CD4-positive, CD25-positive, alpha-beta regulatory T cell (primary cell): ENCODE measurements at regions not wholly inside any gene's neighbourhood (a gene's known extent, or its start where the extent isn't known, plus 50 kb on each side); places are given as distances from the start of the nearest gene placed in this dataset.
A peak's percentile ranks its signal among the peaks of the same experiment; 100 is the strongest.

Source experiments
- ATAC-seq, 2 donors: fragments of 150-1000 bp; cut with Tn5 transposase; one replicate each; pipeline ENCODE4 v1.10.0; 2021; ENCODE audit warnings: low read depth in 2 of 2, moderate number of reproducible peaks in 2 of 2, moderate library complexity in 1 of 2
- DNase-seq, 3 donors: peaks; one replicate each; pipeline versions ENCODE4 v3.0.0 to v3.0.0-alpha.2; 2012 to 2022; ENCODE audit warnings: mixed read lengths in 1 of 3
- H3K27ac ChIP-seq: one replicate; pipeline ENCODE4 v1.7.0; 2013; ENCODE audit warnings: mild to moderate bottlenecking, low read length; ENCODE audit not compliant: insufficient read depth, poor library complexity, severe bottlenecking
- H3K27me3 ChIP-seq: one replicate; pipeline ENCODE4 v1.7.0; 2013; ENCODE audit warnings: low read length; ENCODE audit not compliant: control insufficient read depth, insufficient read depth
- H3K36me3 ChIP-seq: one replicate; pipeline ENCODE4 v1.7.0; 2013; ENCODE audit warnings: mild to moderate bottlenecking, low read length, moderate library complexity; ENCODE audit not compliant: control insufficient read depth, insufficient read depth
- H3K4me1 ChIP-seq: 2 replicates; pipeline ENCODE4 v1.7.0; 2013; ENCODE audit warnings: mild to moderate bottlenecking, low read length; ENCODE audit not compliant: insufficient read depth, control insufficient read depth, poor library complexity, severe bottlenecking
- H3K4me3 ChIP-seq: one replicate; pipeline ENCODE4 v1.7.0; 2013; ENCODE audit warnings: low read depth, mild to moderate bottlenecking, low read length, moderate library complexity
- H3K9me3 ChIP-seq, 2 experiments: 1 replicate in 1 of 2; 2 replicates in 1 of 2; pipeline ENCODE4 v1.7.0; 2013; ENCODE audit warnings: low read length in 2 of 2, mild to moderate bottlenecking in 1 of 2, moderate library complexity in 1 of 2; ENCODE audit not compliant: control insufficient read depth in 2 of 2
- H3K27ac Mint-ChIP-seq, 3 donors: one replicate each; pipeline ENCODE4 v1.8.0; 2020 to 2022; ENCODE audit warnings: mild to moderate bottlenecking in 3 of 3, mixed read lengths in 3 of 3, moderate library complexity in 2 of 3
- H3K27me3 Mint-ChIP-seq: one replicate; pipeline ENCODE4 v1.8.0; 2022; ENCODE audit warnings: mild to moderate bottlenecking, mixed read lengths
- H3K36me3 Mint-ChIP-seq: one replicate; pipeline ENCODE4 v1.8.0; 2020; ENCODE audit warnings: mixed read lengths
- H3K4me1 Mint-ChIP-seq, 4 donors: one replicate each; pipeline ENCODE4 v1.8.0; 2020 to 2022; ENCODE audit warnings: mixed read lengths in 4 of 4, mild to moderate bottlenecking in 1 of 4
- H3K4me3 Mint-ChIP-seq, 4 donors: one replicate each; pipeline ENCODE4 v1.8.0; 2020 to 2022; ENCODE audit warnings: mild to moderate bottlenecking in 4 of 4, mixed read lengths in 4 of 4, moderate library complexity in 3 of 4
- H3K9me3 Mint-ChIP-seq, 7 donors: one replicate each; pipeline ENCODE4 v1.8.0; 2020 to 2022; ENCODE audit warnings: mixed read lengths in 7 of 7, mild to moderate bottlenecking in 3 of 7, moderate library complexity in 2 of 7

DNA sequence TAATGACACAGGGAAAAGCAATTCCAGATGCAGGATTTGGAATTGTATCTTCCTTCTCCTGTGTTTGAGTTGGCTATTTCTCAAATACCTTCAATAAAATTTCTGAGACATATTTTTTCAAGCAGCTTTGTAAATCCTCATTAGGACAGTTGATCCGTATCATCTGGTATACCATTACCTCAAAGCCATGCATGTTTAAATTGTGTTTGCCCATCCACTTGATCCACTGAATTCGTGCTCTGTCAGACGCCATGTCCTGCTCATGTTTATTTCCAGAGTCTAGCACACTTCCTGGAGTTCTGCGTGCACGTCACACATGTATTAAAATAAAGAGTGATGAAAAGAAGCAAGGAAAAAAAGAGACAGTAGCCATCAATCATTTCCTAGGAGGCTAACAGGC, 141.8 kb upstream of the CDC14C start:
- H3K4me1 ChIP-seq = no peaks in the 10 kb centered on the region
- Mint-ChIP-seq H3K4me1 (peaks cover 0 to 2% (median 0%) of the 10 kb centered on the region in 4 donors), H3K27ac (no peak overlapping the region), H3K4me3 (no peak overlapping the region), H3K36me3 (peaks cover 2% of the 10 kb centered on the region), H3K9me3 (peaks cover 0 to 13% (median 6%) of the 10 kb centered on the region in 7 donors), H3K27me3 (no peaks in the 10 kb centered on the region)
- peaks cover 0 to 2% of the 10 kb centered on the region in 2 experiments for H3K9me3 ChIP-seq
- H3K27me3 ChIP-seq = no peaks in the 10 kb centered on the region
- no peak for DNase-seq
- no peak overlapping the region for H3K27ac ChIP-seq
- H3K4me3 ChIP-seq = no peak overlapping the region
- no peak for ATAC-seq
- no peaks in the 10 kb centered on the region for H3K36me3 ChIP-seq

DNA sequence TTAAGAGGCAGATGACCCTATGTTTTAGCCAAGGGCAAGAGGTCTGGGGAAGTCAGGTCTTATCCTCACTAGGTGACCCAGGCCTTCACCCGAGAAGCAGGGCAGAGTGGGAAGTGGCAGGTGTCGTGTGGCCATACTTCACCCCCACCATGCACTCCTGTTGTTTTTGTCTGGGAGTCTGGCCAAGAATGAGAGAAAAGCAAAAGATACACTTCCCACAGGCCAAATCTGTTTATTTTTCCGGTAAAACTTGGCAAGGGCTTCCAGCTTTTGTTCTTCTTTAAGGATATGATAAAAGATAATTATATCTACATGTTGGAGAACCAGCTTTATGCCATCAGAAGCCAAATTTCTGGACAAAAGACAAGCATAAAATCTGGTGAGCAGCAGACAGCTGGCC, 137.4 kb upstream of the CDC14C start:
- H3K9me3 ChIP-seq = peaks cover 0 to 2% of the 10 kb centered on the region in 2 experiments
- H3K27me3 ChIP-seq = no peaks in the 10 kb centered on the region
- H3K36me3 ChIP-seq = no peaks in the 10 kb centered on the region
- ATAC-seq = no peak
- peaks cover 2% of the 10 kb centered on the region for H3K36me3 Mint-ChIP-seq
- no peak overlapping the region for H3K4me3 Mint-ChIP-seq
- H3K4me1 Mint-ChIP-seq = peaks cover 0 to 2% (median 0%) of the 10 kb centered on the region in 4 donors
- no peak overlapping the region for H3K27ac Mint-ChIP-seq
- H3K4me3 ChIP-seq = no peak overlapping the region
- peaks cover 0 to 13% (median 3%) of the 10 kb centered on the region in 7 donors for H3K9me3 Mint-ChIP-seq
- H3K27ac ChIP-seq = no peak overlapping the region
- DNase-seq = no peak
- H3K4me1 ChIP-seq = no peaks in the 10 kb centered on the region
- no peaks in the 10 kb centered on the region for H3K27me3 Mint-ChIP-seq

DNA sequence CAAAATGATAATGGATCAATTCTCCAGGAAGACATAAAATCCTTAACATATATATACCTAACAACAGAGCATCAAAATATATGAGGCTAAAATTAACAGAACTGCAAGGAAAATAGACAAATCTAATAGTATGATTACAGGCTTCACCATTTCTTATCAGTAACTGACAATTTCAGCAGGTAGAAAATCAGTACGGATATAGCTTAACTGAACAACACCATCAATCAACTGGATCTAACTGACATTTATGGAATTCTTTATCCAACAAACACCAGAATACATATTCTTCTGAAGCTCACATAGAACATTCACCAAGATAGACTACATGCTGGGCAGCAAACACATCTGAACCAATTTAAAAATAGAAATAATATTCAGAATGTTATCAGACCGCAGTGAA, 121.1 kb upstream of the CDC14C start:
- Mint-ChIP-seq H3K4me1 (no peaks in the 10 kb centered on the region), H3K27me3 (no peaks in the 10 kb centered on the region), H3K36me3 (no peaks in the 10 kb centered on the region), H3K4me3 (no peak overlapping the region), H3K9me3 (peaks cover 0 to 4% (median 2%) of the 10 kb centered on the region in 7 donors), H3K27ac (no peak overlapping the region)
- DNase-seq (no peak), ATAC-seq (no peak)
- H3K27ac ChIP-seq = no peak overlapping the region
- H3K4me1 ChIP-seq = no peaks in the 10 kb centered on the region
- H3K27me3 ChIP-seq = no peaks in the 10 kb centered on the region
- H3K4me3 ChIP-seq = no peak overlapping the region
- H3K9me3 ChIP-seq = no peaks in the 10 kb centered on the region
- no peaks in the 10 kb centered on the region for H3K36me3 ChIP-seq

DNA sequence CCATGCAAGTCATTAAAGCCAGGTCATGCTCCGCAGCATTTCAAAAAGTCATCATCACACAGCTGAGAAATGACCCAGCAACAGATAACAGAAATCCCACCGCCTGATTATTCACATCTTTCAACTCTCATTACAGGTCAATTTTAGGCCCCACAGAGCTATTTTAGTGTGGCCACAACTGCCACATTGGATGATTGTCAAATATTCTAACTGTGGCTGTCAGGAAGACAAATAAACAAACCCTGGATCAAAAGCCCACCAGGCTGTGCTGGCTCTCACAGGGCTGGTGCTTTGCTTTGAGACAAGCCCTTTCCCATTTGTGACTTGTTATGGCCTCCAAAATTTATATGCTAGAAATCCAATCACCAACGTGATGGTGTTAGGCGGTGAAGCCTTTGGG, 117.6 kb upstream of the CDC14C start:
- Mint-ChIP-seq H3K27me3 (no peaks in the 10 kb centered on the region), H3K4me3 (no peak overlapping the region), H3K4me1 (no peaks in the 10 kb centered on the region), H3K36me3 (no peaks in the 10 kb centered on the region), H3K27ac (no peak overlapping the region), H3K9me3 (peaks cover 0 to 4% (median 1%) of the 10 kb centered on the region in 7 donors)
- Histone ChIP-seq H3K27ac (no peak overlapping the region), H3K27me3 (no peaks in the 10 kb centered on the region), H3K9me3 (no peaks in the 10 kb centered on the region), H3K36me3 (no peaks in the 10 kb centered on the region), H3K4me3 (no peak overlapping the region), H3K4me1 (no peaks in the 10 kb centered on the region)
- no peak for DNase-seq
- ATAC-seq = no peak

- Histone ChIP-seq H3K4me1 (no peaks in the 10 kb centered on the region), H3K4me3 (no peak overlapping the region), H3K27me3 (no peaks in the 10 kb centered on the region), H3K9me3 (no peaks in the 10 kb centered on the region), H3K36me3 (no peaks in the 10 kb centered on the region), H3K27ac (no peak overlapping the region)
- Mint-ChIP-seq H3K36me3 (no peaks in the 10 kb centered on the region), H3K4me3 (no peak overlapping the region), H3K27me3 (no peaks in the 10 kb centered on the region), H3K9me3 (peaks cover 0 to 5% (median 0%) of the 10 kb centered on the region in 7 donors), H3K4me1 (no peaks in the 10 kb centered on the region), H3K27ac (no peak overlapping the region)
- DNase-seq (no peak), ATAC-seq (no peak)
These were observed 113.3 kb upstream of the CDC14C start for GRCh38 chr7:48811071-48811470.

DNA sequence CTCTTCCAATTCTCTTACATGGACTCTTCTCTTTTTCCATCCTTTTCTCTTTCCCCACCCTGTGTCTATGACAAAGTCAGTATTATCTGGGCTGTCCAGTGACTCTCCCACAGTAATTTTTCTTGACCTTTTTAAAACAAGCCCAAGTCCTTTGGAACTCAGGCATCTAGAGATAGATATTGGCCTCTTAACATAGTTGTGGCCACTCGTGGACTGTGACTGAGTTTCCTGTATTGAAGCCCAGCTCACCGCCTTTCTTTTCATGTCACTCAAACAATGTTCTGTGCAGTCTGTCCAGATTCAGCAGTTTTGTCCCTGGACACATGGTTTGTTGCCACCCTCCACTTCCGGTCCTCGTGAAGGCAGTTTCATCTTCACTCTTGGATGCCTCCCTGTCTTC, 110.9 kb upstream of the CDC14C start:
- no peaks in the 10 kb centered on the region for H3K27me3 Mint-ChIP-seq
- peaks cover 0 to 6% (median 0%) of the 10 kb centered on the region in 7 donors for H3K9me3 Mint-ChIP-seq
- no peak for ATAC-seq
- Histone ChIP-seq H3K27ac (no peak overlapping the region), H3K27me3 (no peaks in the 10 kb centered on the region), H3K36me3 (no peaks in the 10 kb centered on the region), H3K4me3 (no peak overlapping the region), H3K9me3 (no peaks in the 10 kb centered on the region), H3K4me1 (no peaks in the 10 kb centered on the region)
- peak overlapping the region in 1 of 3 donors; percentile 7 for H3K27ac Mint-ChIP-seq
- no peaks in the 10 kb centered on the region for H3K36me3 Mint-ChIP-seq
- H3K4me3 Mint-ChIP-seq = no peak overlapping the region
- no peak for DNase-seq
- no peaks in the 10 kb centered on the region for H3K4me1 Mint-ChIP-seq

DNA sequence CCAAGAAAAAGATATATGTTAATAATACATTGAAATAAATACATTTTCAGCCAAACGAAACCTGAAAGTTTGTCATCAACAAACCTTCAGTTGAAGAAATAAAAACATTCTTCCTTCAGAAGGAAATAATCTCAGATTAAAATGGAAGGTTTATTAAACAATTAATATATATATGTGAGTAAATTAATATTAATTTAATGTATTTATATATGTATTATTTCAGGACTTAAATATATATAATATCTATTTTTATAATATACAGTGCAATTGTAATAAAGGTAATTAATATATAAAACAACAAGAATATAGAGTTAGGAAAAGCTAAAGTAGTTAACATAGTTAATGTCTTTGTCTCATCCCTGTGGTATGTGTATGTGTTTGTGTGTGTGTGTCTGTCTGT, 102.2 kb upstream of the CDC14C start:
- no peak for ATAC-seq
- no peak overlapping the region for H3K27ac ChIP-seq
- no peak for DNase-seq
- no peak overlapping the region for H3K4me3 Mint-ChIP-seq
- H3K9me3 ChIP-seq = no peaks in the 10 kb centered on the region
- H3K4me3 ChIP-seq = no peak overlapping the region
- H3K27me3 ChIP-seq = no peaks in the 10 kb centered on the region
- H3K36me3 Mint-ChIP-seq = no peaks in the 10 kb centered on the region
- peaks cover 0 to 7% (median 3%) of the 10 kb centered on the region in 7 donors for H3K9me3 Mint-ChIP-seq
- no peaks in the 10 kb centered on the region for H3K36me3 ChIP-seq
- H3K27me3 Mint-ChIP-seq = no peaks in the 10 kb centered on the region
- no peaks in the 10 kb centered on the region for H3K4me1 ChIP-seq
- no peaks in the 10 kb centered on the region for H3K4me1 Mint-ChIP-seq
- H3K27ac Mint-ChIP-seq = no peak overlapping the region

- H3K27ac Mint-ChIP-seq = no peak overlapping the region
- no peaks in the 10 kb centered on the region for H3K27me3 Mint-ChIP-seq
These were observed 92.0 kb upstream of the CDC14C start for GRCh38 chr7:48832303-48832845.

More at GRCh38 chr7:48832303-48832845, 92.0 kb upstream of the CDC14C start:
- Mint-ChIP-seq H3K36me3 (no peaks in the 10 kb centered on the region), H3K9me3 (peaks cover 0 to 8% (median 5%) of the 10 kb centered on the region in 7 donors), H3K4me1 (no peaks in the 10 kb centered on the region), H3K4me3 (no peak overlapping the region)
- no peaks in the 10 kb centered on the region for H3K4me1 ChIP-seq
- ATAC-seq = no peak
- H3K4me3 ChIP-seq = no peak overlapping the region
- no peaks in the 10 kb centered on the region for H3K27me3 ChIP-seq
- H3K27ac ChIP-seq = no peak overlapping the region
- DNase-seq = no peak
- no peaks in the 10 kb centered on the region for H3K9me3 ChIP-seq
- H3K36me3 ChIP-seq = no peaks in the 10 kb centered on the region
